K562 (cell line): ENCODE measurements at regions not wholly inside any gene's neighbourhood (a gene's known extent, or its start where the extent isn't known, plus 50 kb on each side); places are given as distances from the start of the nearest gene placed in this dataset.

ENCODE experiments used
- ATAC-seq: fragments of 200-7000 bp; cut with Tn5 transposase; 3 replicates; pipeline ENCODE4 v1.9.1; 2020; ENCODE audit warnings: moderate library complexity
- BruUV-seq: library from RNA; stranded (reverse); fragments of 400-500 nt; replicated peaks from 2 replicates; lab custom pipeline; 2021; lab: Mats Ljungman, UMichigan
- CTCF ChIA-PET: fragments of 300-600 bp; formaldehyde crosslinking; extraction: SDS; loops from one replicate; lab custom pipeline; 2021; ENCODE audit warnings: low intra/inter-chr PET ratio; lab: Yijun Ruan, JAX
- POLR2A ChIA-PET: fragments of 300-600, 350-650 bp; sonication (Branson Sonifier 250); formaldehyde crosslinking; extraction: SDS; loops from one replicate; lab custom pipeline; 2021; ENCODE audit warnings: antibody characterized with exemption, inconsistent platforms; lab: Yijun Ruan, JAX
- DNase-seq, 4 experiments: peaks; one replicate each; pipeline versions ENCODE4 v3.0.0 to v3.0.0-alpha.2; 2011 to 2018; ENCODE audit warnings: low spot score in 3 of 4, mixed read lengths in 3 of 4; ENCODE audit errors: extremely low read depth in 1 of 4
- FAIRE-seq: peaks from 2 replicates; lab custom pipeline; 2011; peaks lifted over from hg19 to GRCh38; lab: Jason Lieb, UNC
- H2AFZ ChIP-seq: 2 replicates; pipeline ENCODE4 v1.6.0; 2011; ENCODE audit warnings: low read depth, low read length, control low read depth, inconsistent platforms
- H3K27ac ChIP-seq: fragments of 200-600 bp; 3 replicates; pipeline ENCODE4 v1.8.0; 2011; ENCODE audit warnings: low read depth, mild to moderate bottlenecking, control low read depth, inconsistent platforms, low read length, moderate library complexity, mixed read lengths; ENCODE audit errors: extremely low read depth
- H3K27me3 ChIP-seq, 2 experiments: fragments of 300-600 bp in 1 of 2; 2 replicates in 1 of 2; 3 replicates in 1 of 2; pipeline versions ENCODE4 v1.6.0 to v1.8.0; 2011; ENCODE audit warnings: inconsistent platforms in 2 of 2, low read length in 2 of 2, mild to moderate bottlenecking in 1 of 2, mixed read lengths in 1 of 2, moderate library complexity in 1 of 2; ENCODE audit not compliant: control insufficient read depth in 2 of 2, insufficient read depth in 2 of 2
- H3K36me3 ChIP-seq: fragments of 300-600 bp; 3 replicates; pipeline ENCODE4 v1.8.0; 2011; ENCODE audit warnings: mild to moderate bottlenecking, low read length, inconsistent platforms; ENCODE audit not compliant: control insufficient read depth, insufficient read depth
- H3K4me1 ChIP-seq, 2 experiments: fragments of 200-600 bp in 1 of 2; replicated peaks in 1 of 2; 2 replicates in 1 of 2; 3 replicates in 1 of 2; pipeline versions ENCODE4 v1.5.1 to v1.8.0; 2011; ENCODE audit warnings: inconsistent platforms in 2 of 2, low read length in 2 of 2, mild to moderate bottlenecking in 1 of 2, mixed read lengths in 1 of 2, moderate library complexity in 1 of 2; ENCODE audit not compliant: control insufficient read depth in 2 of 2, insufficient read depth in 2 of 2
- H3K4me2 ChIP-seq: 2 replicates; pipeline ENCODE4 v1.6.1; 2011; ENCODE audit warnings: low read length, control low read depth, inconsistent platforms, mixed read lengths; ENCODE audit not compliant: insufficient read depth
- H3K4me3 ChIP-seq: fragments of 200-600 bp; sonication (generic), shearing (Covaris generic); 2 replicates; pipeline ENCODE4 v1.5.1; 2016; ENCODE audit warnings: control low read depth, inconsistent platforms
- H3K79me2 ChIP-seq: fragments of 200-600 bp; 3 replicates; pipeline ENCODE4 v1.8.0; 2011; ENCODE audit warnings: low read length, inconsistent platforms; ENCODE audit not compliant: control insufficient read depth, insufficient read depth
- H3K9ac ChIP-seq, 2 experiments: 2 replicates each; pipeline versions ENCODE4 v1.6.0 to v1.6.1; 2011; ENCODE audit warnings: low read depth in 2 of 2, low read length in 2 of 2, control low read depth in 1 of 2, inconsistent platforms in 1 of 2, mild to moderate bottlenecking in 1 of 2, mixed read lengths in 1 of 2; ENCODE audit not compliant: insufficient read depth in 1 of 2
- H3K9me1 ChIP-seq: one replicate; pipeline ENCODE4 v1.6.0; 2011; ENCODE audit warnings: inconsistent platforms, mild to moderate bottlenecking, low read length, moderate library complexity; ENCODE audit not compliant: control insufficient read depth, insufficient read depth
- H3K9me3 ChIP-seq: replicated peaks from 2 replicates; pipeline ENCODE4 v1.5.1; 2011; ENCODE audit warnings: low read depth, low read length, inconsistent platforms; ENCODE audit not compliant: control insufficient read depth, insufficient read depth
- H4K20me1 ChIP-seq: replicated peaks from 2 replicates; pipeline ENCODE4 v1.6.1; 2011; ENCODE audit warnings: low read length, inconsistent platforms, mixed read lengths; ENCODE audit not compliant: control insufficient read depth, insufficient read depth
- CREB3L1 ChIP-seq: fragments of 450-650 bp; IDR thresholded peaks from 2 replicates; pipeline ENCODE4 v1.6.1; 2014; ENCODE audit warnings: low read depth, mild to moderate bottlenecking, moderate library complexity, borderline replicate concordance
- DPF2 ChIP-seq: fragments of 450-650 bp; IDR thresholded peaks from 2 replicates; pipeline ENCODE4 v1.6.1; 2016
- PHF8 ChIP-seq: fragments of 200-600 bp; sonication (generic); IDR thresholded peaks from 2 replicates; pipeline ENCODE4 v1.6.1; 2012; ENCODE audit warnings: mixed run types, mild to moderate bottlenecking, inconsistent platforms, low read length, moderate library complexity, borderline replicate concordance
- ZNF212 ChIP-seq: fragments of 450-650 bp; formaldehyde crosslinking; IDR thresholded peaks from 2 replicates; pipeline ENCODE4 v1.4.0; 2020; ENCODE audit warnings: mild to moderate bottlenecking
- WGBS: fragments of 100-300 bp; shearing (Covaris generic); methylation state at CpG from one replicate; pipeline ENCODE4 v1.1.6; 2016; ENCODE audit warnings: low coverage, mixed read lengths; ENCODE audit not compliant: insufficient coverage; ENCODE audit errors: missing lambda C conversion rate; 5-methylcytosine and 5-hydroxymethylcytosine counted together
- in situ Hi-C: fragments of 300-500 bp; cut with MboI; formaldehyde crosslinking; loops from 4 replicates; pipeline ENCODE4 v1.15.0; 2018; ENCODE audit warnings: inconsistent platforms, mixed read lengths
- intact Hi-C: fragments of 100-400 bp; cut with micrococcal nuclease; formaldehyde crosslinking; loops from 2 replicates; pipeline ENCODE4 v1.14.2; 2022
- TF ChIP-seq, protein P1 (sequence below): fragments of 200-400 bp; formaldehyde crosslinking; IDR thresholded peaks from 2 replicates; pipeline ENCODE4 v1.6.1; 2017; ENCODE audit warnings: mild to moderate bottlenecking, low read depth, low read length, moderate library complexity

DNA sequence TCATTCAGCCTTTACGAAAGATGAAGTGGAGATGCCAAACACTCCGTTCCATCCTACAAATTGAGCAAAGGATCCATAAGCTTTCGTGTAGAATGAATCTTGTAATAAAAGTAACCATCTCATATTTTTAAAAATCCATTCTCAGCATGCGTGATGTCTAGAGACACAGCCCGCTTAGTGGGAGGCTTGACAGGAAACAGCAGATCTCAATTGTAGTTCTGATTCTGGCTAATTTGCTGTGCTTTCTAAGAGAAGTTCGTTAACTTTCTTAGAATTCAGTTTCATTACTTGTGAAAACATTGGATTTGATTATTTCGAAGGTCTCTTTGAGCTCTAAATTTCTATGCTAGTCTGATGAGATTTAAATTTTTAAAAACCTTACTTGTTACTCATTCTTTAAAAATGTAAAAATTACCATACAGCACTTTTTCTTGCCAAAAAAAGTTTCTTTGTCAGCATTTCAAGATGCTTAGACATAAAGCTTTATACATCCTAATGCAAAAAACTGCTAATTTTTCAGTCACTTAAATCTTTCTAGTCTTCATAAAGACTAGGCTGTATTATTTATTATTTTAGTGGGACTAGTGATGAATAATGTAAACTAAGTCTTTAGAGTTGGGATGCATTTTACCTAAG is 66.9 kb upstream of the NEIL3 start:
- Histone ChIP-seq H3K79me2 (no peaks in the 10 kb centered on the region), H3K4me3 (no peak overlapping the region), H3K9me3 (no peaks in the 10 kb centered on the region), H3K4me2 (no peak overlapping the region), H3K9ac (no peak overlapping the region), H3K9me1 (no peaks in the 10 kb centered on the region), H4K20me1 (no peaks in the 10 kb centered on the region), H3K36me3 (no peaks in the 10 kb centered on the region)
- no peak for ATAC-seq
- intact Hi-C loops, result loop anchor here (10.0 kb wide), 1 partner anchor 868 kb away; no protein-coding TSS in a partner anchor
- no peak for DNase-seq
- WGBS, result 3% methylated on average over 7 of the region's 7 CpGs
- TF ChIP-seq DPF2 (no peak), CREB3L1 (no peak), PHF8 (no peak), ZNF212 (CRISPR knock-in tag) (no peak)
- TF ChIP-seq, protein P1, sequence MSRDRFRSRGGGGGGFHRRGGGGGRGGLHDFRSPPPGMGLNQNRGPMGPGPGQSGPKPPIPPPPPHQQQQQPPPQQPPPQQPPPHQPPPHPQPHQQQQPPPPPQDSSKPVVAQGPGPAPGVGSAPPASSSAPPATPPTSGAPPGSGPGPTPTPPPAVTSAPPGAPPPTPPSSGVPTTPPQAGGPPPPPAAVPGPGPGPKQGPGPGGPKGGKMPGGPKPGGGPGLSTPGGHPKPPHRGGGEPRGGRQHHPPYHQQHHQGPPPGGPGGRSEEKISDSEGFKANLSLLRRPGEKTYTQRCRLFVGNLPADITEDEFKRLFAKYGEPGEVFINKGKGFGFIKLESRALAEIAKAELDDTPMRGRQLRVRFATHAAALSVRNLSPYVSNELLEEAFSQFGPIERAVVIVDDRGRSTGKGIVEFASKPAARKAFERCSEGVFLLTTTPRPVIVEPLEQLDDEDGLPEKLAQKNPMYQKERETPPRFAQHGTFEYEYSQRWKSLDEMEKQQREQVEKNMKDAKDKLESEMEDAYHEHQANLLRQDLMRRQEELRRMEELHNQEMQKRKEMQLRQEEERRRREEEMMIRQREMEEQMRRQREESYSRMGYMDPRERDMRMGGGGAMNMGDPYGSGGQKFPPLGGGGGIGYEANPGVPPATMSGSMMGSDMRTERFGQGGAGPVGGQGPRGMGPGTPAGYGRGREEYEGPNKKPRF, result no peak
- TF ChIP-seq, all 486 proteins: peak for 0
- FAIRE-seq, result no peak
- no TSS peak for BruUV-seq
- H3K27me3 ChIP-seq, result no peaks in the 10 kb centered on the region
- CTCF ChIA-PET, result no interaction called here
- in situ Hi-C loops, result no loop called here
- no peaks in the 10 kb centered on the region for H3K4me1 ChIP-seq
- POLR2A ChIA-PET, result no interaction called here
- no peak overlapping the region for H2AFZ ChIP-seq
- H3K27ac ChIP-seq, result no peak overlapping the region
